Stimulated activated memory B cell treated with anti-CD40 and anti-IgM and Interleukin-4, amounts not matched to agents 10 μg/mL and 1 μg/mL and 100 μg/mL, for 72 hours (primary cell): ENCODE measurements at regions not wholly inside any gene's neighbourhood (a gene's known extent, or its start where the extent isn't known, plus 50 kb on each side); places are given as distances from the start of the nearest gene placed in this dataset.
A peak's percentile ranks its signal among the peaks of the same experiment; 100 is the strongest.

Experiments
- ATAC-seq: fragments of 150-1000 bp; cut with Tn5 transposase; 2 replicates; pipeline ENCODE4 v1.10.0; 2021
- H3K27ac Mint-ChIP-seq: one replicate; pipeline ENCODE4 v1.8.0; 2022; ENCODE audit warnings: mild to moderate bottlenecking, mixed read lengths
- H3K27me3 Mint-ChIP-seq: one replicate; pipeline ENCODE4 v1.8.0; 2022; ENCODE audit warnings: mixed read lengths
- H3K36me3 Mint-ChIP-seq: one replicate; pipeline ENCODE4 v1.8.0; 2022; ENCODE audit warnings: mixed read lengths
- H3K4me1 Mint-ChIP-seq: one replicate; pipeline ENCODE4 v1.8.0; 2022; ENCODE audit warnings: mixed read lengths
- H3K4me3 Mint-ChIP-seq: one replicate; pipeline ENCODE4 v1.8.0; 2022; ENCODE audit warnings: mild to moderate bottlenecking, moderate library complexity, mixed read lengths
- H3K9me3 Mint-ChIP-seq: one replicate; pipeline ENCODE4 v1.8.0; 2022; ENCODE audit warnings: mixed read lengths

GRCh38 chr5:67976181-67976580 is 239.4 kb upstream of the PIK3R1 start:
- Mint-ChIP-seq H3K27me3 (no peaks in the 10 kb centered on the region), H3K4me3 (no peak overlapping the region), H3K36me3 (no peaks in the 10 kb centered on the region), H3K4me1 (peaks cover 22% of the 10 kb centered on the region), H3K9me3 (no peaks in the 10 kb centered on the region), H3K27ac (peak overlapping the region; percentile 27)
- ATAC-seq, result no peak

GRCh38 chr5:67974471-67974870 is 241.1 kb upstream of the PIK3R1 start:
- Mint-ChIP-seq H3K27me3 (no peaks in the 10 kb centered on the region), H3K4me3 (no peak overlapping the region), H3K9me3 (no peaks in the 10 kb centered on the region), H3K36me3 (no peaks in the 10 kb centered on the region), H3K27ac (no peak overlapping the region), H3K4me1 (peaks cover 22% of the 10 kb centered on the region)
- no peak for ATAC-seq

- H3K27ac Mint-ChIP-seq, result no peak overlapping the region
- H3K9me3 Mint-ChIP-seq, result no peaks in the 10 kb centered on the region
- H3K4me3 Mint-ChIP-seq, result no peak overlapping the region
- H3K27me3 Mint-ChIP-seq, result no peaks in the 10 kb centered on the region
- H3K36me3 Mint-ChIP-seq, result no peaks in the 10 kb centered on the region
- no peak for ATAC-seq
- peaks cover 22% of the 10 kb centered on the region for H3K4me1 Mint-ChIP-seq
These were observed 241.5 kb upstream of the PIK3R1 start for GRCh38 chr5:67974054-67974453.

- no peak for ATAC-seq
- Mint-ChIP-seq H3K27ac (no peak overlapping the region), H3K4me1 (peaks cover 12% of the 10 kb centered on the region), H3K4me3 (no peak overlapping the region), H3K36me3 (no peaks in the 10 kb centered on the region), H3K9me3 (no peaks in the 10 kb centered on the region), H3K27me3 (no peaks in the 10 kb centered on the region)
These were observed 243.4 kb upstream of the PIK3R1 start for GRCh38 chr5:67971971-67972821.

- peaks cover 3% of the 10 kb centered on the region for H3K4me1 Mint-ChIP-seq
- H3K9me3 Mint-ChIP-seq, result no peaks in the 10 kb centered on the region
- ATAC-seq, result no peak
- no peak overlapping the region for H3K27ac Mint-ChIP-seq
- H3K4me3 Mint-ChIP-seq, result no peak overlapping the region
- H3K27me3 Mint-ChIP-seq, result no peaks in the 10 kb centered on the region
- no peaks in the 10 kb centered on the region for H3K36me3 Mint-ChIP-seq
These were observed 244.2 kb upstream of the PIK3R1 start for GRCh38 chr5:67971223-67971830.

- Mint-ChIP-seq H3K4me1 (no peaks in the 10 kb centered on the region), H3K4me3 (no peak overlapping the region), H3K36me3 (no peaks in the 10 kb centered on the region), H3K27ac (no peak overlapping the region), H3K9me3 (no peaks in the 10 kb centered on the region), H3K27me3 (peaks cover 10% of the 10 kb centered on the region)
- ATAC-seq, result no peak
These were observed 245.9 kb upstream of the PIK3R1 start for GRCh38 chr5:67969631-67970030.

- Mint-ChIP-seq H3K27me3 (peaks cover 10% of the 10 kb centered on the region), H3K4me3 (no peak overlapping the region), H3K36me3 (no peaks in the 10 kb centered on the region), H3K27ac (no peak overlapping the region), H3K4me1 (no peaks in the 10 kb centered on the region), H3K9me3 (no peaks in the 10 kb centered on the region)
- no peak for ATAC-seq
These were observed 246.4 kb upstream of the PIK3R1 start for GRCh38 chr5:67969176-67969575.

- H3K9me3 Mint-ChIP-seq, result no peaks in the 10 kb centered on the region
- no peak overlapping the region for H3K27ac Mint-ChIP-seq
- no peaks in the 10 kb centered on the region for H3K36me3 Mint-ChIP-seq
- peaks cover 10% of the 10 kb centered on the region for H3K27me3 Mint-ChIP-seq
- no peak overlapping the region for H3K4me3 Mint-ChIP-seq
- no peak for ATAC-seq
- H3K4me1 Mint-ChIP-seq, result no peaks in the 10 kb centered on the region
These were observed 248.8 kb upstream of the PIK3R1 start for GRCh38 chr5:67966712-67967111.

- no peaks in the 10 kb centered on the region for H3K9me3 Mint-ChIP-seq
- no peaks in the 10 kb centered on the region for H3K36me3 Mint-ChIP-seq
- H3K27me3 Mint-ChIP-seq, result peaks cover 10% of the 10 kb centered on the region
- no peaks in the 10 kb centered on the region for H3K4me1 Mint-ChIP-seq
- no peak overlapping the region for H3K4me3 Mint-ChIP-seq
- no peak overlapping the region for H3K27ac Mint-ChIP-seq
- no peak for ATAC-seq
These were observed 250.9 kb upstream of the PIK3R1 start for GRCh38 chr5:67964619-67965018.

- ATAC-seq, result no peak
- no peak overlapping the region for H3K27ac Mint-ChIP-seq
- no peaks in the 10 kb centered on the region for H3K9me3 Mint-ChIP-seq
- H3K4me1 Mint-ChIP-seq, result no peaks in the 10 kb centered on the region
- no peak overlapping the region for H3K4me3 Mint-ChIP-seq
- H3K36me3 Mint-ChIP-seq, result no peaks in the 10 kb centered on the region
- H3K27me3 Mint-ChIP-seq, result peaks cover 15% of the 10 kb centered on the region
These were observed 251.6 kb upstream of the PIK3R1 start for GRCh38 chr5:67963789-67964519.

GRCh38 chr5:67960939-67961338 is 254.6 kb upstream of the PIK3R1 start:
- Mint-ChIP-seq H3K27ac (no peak overlapping the region), H3K36me3 (no peaks in the 10 kb centered on the region), H3K27me3 (peaks cover 34% of the 10 kb centered on the region), H3K4me3 (no peak overlapping the region), H3K9me3 (peaks cover 2% of the 10 kb centered on the region), H3K4me1 (no peaks in the 10 kb centered on the region)
- no peak for ATAC-seq

GRCh38 chr5:67957374-67957773 is 258.2 kb upstream of the PIK3R1 start:
- Mint-ChIP-seq H3K9me3 (peaks cover 2% of the 10 kb centered on the region), H3K4me1 (no peaks in the 10 kb centered on the region), H3K4me3 (no peak overlapping the region), H3K36me3 (no peaks in the 10 kb centered on the region), H3K27ac (no peak overlapping the region), H3K27me3 (peaks cover 40% of the 10 kb centered on the region)
- no peak for ATAC-seq

GRCh38 chr5:67954351-67954750 is 261.2 kb upstream of the PIK3R1 start:
- Mint-ChIP-seq H3K9me3 (peaks cover 2% of the 10 kb centered on the region), H3K4me3 (no peak overlapping the region), H3K27me3 (peaks cover 40% of the 10 kb centered on the region), H3K27ac (no peak overlapping the region), H3K4me1 (no peaks in the 10 kb centered on the region), H3K36me3 (no peaks in the 10 kb centered on the region)
- ATAC-seq, result no peak

- Mint-ChIP-seq H3K36me3 (no peaks in the 10 kb centered on the region), H3K9me3 (no peaks in the 10 kb centered on the region), H3K27me3 (peaks cover 9% of the 10 kb centered on the region), H3K4me1 (no peaks in the 10 kb centered on the region), H3K27ac (no peak overlapping the region), H3K4me3 (no peak overlapping the region)
- ATAC-seq, result no peak
These were observed 273.1 kb upstream of the PIK3R1 start for GRCh38 chr5:67942421-67942820.

GRCh38 chr5:67941614-67942401 is 273.7 kb upstream of the PIK3R1 start:
- Mint-ChIP-seq H3K4me1 (no peaks in the 10 kb centered on the region), H3K36me3 (no peaks in the 10 kb centered on the region), H3K27me3 (peaks cover 3% of the 10 kb centered on the region)

More at GRCh38 chr5:67941614-67942401, 273.7 kb upstream of the PIK3R1 start:
- H3K27ac Mint-ChIP-seq, result no peak overlapping the region
- no peak overlapping the region for H3K4me3 Mint-ChIP-seq
- H3K9me3 Mint-ChIP-seq, result no peaks in the 10 kb centered on the region
- no peak for ATAC-seq
